GM19463 (cell line): ENCODE measurements at regions not wholly inside any gene's neighbourhood (a gene's known extent, or its start where the extent isn't known, plus 50 kb on each side); places are given as distances from the start of the nearest gene placed in this dataset.
"Not testable (repeated sequence)": the region's sequence is repeated elsewhere in the genome, so short reads cannot be mapped to it uniquely, and the experiment has no call there.

Source experiments
- ATAC-seq: cut with Tn5 transposase; IDR thresholded peaks from one replicate; pipeline ENCODE4 v1.9.1; 2021; ENCODE audit warnings: mild to moderate bottlenecking, moderate library complexity; ENCODE audit not compliant: unreplicated experiment

DNA sequence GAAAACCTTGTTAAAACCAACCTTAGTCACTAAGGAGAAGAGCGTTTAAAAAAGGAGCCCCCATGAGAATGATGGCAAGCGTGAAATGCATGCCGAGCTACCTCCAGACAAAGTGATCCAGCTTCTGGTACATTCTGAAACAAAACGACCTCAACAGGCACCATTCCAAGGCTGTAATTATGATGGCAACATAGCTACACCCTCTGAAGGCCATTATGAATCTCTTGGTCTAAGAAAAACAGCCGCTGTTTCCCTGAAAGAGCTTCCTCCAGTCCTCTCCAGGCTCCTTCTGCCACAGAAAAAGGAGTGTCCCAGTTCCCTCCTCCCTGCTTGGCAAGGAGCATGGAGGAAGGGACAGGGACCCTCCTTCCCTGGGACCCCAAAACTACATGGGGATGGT, 50.0 kb upstream of the ABLIM1 start:
- ATAC-seq = no peak

DNA sequence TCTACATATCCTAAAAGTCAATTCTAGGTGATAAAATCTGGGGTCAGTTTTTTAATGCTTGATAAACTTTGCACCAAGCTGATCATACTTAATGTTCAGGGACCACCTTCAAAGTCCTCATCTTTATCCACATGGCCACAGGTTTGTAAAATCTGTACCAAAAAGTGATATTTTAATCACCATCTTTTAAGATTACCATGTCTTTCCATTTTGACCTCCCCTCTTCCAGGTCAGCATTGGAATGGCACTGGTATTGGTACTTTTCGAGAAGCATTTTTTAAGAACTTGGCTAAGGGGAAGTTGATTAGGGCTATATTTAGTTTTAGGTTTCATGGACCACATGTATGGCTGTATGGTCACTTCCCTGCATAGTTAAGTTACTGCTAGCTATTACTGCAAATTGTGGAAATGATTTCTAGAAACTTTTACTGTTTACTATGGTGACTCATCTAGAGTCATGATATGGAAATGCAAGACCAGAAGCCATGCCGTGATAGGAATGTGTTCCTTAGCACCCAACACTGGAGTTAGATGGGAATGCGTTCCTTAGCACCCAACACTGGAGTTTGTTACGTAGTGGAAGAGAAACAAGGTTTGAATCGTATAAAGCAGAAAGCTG, 50.8 kb upstream of the ABLIM1 start:
- no peak for ATAC-seq

- no peak for ATAC-seq
These were observed 51.9 kb upstream of the ABLIM1 start for GRCh38 chr10:114709984-114710383.

DNA sequence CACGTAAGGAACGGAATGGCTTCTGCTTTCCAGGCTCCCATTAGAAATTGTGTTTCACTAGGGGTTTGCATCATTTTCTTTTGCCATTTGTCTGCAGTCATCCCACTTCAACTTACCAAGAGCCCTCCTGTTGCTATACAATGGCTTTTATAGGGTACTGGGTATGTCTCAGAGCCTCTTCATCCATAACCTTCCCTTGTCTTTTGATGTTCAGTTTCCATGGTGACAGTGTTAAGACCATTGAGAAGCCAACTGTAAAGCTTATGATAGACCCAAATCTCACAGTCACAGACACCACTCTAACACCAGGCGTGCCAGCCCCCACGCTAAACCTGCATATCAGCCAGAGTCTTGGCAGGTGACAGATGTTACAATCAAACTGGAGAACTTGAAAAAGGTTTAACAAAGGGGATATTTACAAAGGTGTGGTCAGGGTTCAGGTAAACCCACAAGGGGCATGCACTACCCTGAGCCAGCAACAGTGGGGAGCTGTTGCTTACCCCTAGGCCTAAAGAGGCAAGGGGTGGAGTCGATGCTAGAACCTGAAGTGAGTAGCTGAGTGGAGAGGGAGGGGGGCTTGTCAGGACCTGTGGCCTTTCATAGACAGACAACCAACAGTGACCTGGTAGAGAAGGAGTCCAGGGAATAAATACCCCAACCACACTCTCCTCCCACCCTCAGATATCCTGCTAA, 53.2 kb upstream of the ABLIM1 start:
- no peak for ATAC-seq

DNA sequence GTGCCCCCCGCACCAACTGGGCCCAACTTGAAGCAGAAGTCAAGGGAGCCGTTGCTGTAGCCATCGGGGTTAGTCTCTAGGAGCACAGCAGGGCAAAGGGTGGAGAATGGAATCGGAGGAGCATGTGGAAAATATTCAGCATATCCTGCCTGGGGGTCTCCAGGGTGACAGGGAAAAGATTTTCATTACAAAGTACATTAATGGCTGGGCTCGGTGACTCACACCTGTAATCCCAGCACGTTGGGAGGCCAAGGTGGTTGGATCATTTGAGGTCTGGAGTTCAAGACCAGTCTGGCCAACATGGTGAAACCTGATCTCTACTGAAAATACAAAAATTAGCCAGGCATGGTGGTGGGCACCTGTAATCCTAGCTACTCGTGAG, 53.8 kb upstream of the ABLIM1 start:
- no peak for ATAC-seq

DNA sequence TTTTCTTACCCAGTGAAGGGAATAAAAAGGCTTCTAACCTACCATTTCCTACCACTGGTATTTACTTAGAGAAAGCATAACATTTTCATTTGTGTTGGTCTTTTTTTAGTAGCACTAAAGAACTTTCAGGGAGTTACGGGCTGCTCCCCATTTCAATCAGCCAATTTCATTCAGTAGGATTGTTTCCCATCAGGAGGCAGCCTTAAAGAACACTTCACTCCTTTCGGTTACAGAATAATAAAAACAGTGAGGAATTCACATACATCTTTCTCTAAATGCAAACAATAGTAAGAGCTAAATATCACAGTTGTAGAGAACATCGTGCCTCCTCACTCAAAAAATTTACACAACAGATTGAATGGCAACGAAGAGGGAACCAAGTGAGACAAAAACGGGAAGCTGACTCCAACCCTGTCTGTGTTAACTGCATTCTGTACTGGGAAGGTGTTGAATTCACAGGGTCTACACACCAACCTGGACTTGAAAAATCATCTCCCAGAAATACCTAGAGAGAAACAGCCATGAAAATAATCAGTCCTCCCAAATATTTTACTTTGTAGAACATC, 55.5 kb upstream of the ABLIM1 start:
- no peak for ATAC-seq

DNA sequence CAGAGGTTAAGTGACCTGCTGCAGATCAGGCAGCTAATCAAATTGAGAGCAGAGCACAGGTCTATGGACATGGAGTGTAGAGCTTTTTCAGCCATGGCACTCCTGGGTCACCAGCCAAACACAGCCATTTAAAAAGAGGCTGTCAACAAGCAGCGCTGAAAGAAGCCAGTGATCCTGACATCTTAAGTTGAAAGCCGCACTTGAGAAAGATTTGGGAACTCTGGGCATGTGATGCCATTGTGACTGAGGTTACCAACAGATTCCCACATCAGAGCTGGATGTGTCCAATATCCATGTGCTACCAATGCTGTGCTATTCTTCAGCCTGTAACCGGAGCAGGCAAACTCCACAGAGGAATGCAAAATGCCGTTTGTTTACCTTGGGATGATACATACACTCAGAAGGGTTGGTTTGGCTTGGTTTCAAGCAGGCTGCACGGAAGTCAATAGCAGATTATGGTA, 56.2 kb upstream of the ABLIM1 start:
- ATAC-seq = no peak

- no peak for ATAC-seq
These were observed 57.1 kb upstream of the ABLIM1 start for GRCh38 chr10:114715171-114715670.

DNA sequence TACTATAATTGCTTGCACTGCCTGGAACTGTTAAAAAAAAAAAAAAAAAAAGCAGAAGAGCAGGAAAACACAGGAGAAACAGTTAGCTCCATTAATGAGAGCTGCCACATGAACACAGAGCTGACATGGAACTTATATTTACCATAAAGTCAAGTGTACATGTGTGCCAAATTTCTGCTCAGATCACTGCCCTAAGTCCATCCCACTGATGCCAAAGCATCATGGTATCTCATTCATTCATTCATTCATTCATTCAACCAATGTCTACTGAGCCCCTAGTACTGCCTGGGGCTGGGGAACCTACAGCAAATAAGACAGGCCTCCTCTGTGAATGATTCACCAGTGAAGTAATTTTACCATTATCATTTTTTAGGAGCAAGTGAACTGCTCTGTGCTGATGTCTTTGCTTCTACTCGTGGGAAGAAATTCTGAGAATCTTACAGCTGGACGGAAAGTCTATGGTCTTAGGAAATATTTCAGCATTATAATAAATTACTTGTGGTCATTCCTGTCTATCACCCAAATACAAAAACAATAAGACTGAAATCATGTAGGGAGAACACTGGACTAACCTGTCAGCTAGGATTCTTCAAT, 58.8 kb upstream of the ABLIM1 start:
- no peak for ATAC-seq

- ATAC-seq = not testable (repeated sequence)
These were observed 59.8 kb upstream of the ABLIM1 start for GRCh38 chr10:114717881-114718280.

DNA sequence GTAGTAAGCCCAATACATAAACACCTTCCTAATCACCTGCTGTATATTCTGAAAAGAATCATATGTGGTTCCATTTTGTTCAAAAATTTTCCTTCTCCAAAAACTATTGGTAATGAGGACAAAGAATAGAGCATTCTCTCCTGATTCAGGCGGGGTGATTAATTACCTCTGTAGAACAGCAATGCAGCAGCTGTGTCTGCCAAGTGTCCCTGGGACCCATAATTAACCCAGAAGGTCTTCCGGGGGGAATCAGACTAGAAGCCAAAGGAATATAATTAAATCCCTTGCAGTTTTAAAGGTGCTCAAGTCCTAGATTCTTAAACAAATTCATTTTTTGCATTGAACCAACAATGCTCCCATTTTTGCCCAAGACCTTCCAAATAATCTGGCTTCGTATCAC, 60.3 kb upstream of the ABLIM1 start:
- ATAC-seq = no peak

GRCh38 chr10:114719311-114719710, 61.2 kb upstream of the ABLIM1 start:
- no peak for ATAC-seq

DNA sequence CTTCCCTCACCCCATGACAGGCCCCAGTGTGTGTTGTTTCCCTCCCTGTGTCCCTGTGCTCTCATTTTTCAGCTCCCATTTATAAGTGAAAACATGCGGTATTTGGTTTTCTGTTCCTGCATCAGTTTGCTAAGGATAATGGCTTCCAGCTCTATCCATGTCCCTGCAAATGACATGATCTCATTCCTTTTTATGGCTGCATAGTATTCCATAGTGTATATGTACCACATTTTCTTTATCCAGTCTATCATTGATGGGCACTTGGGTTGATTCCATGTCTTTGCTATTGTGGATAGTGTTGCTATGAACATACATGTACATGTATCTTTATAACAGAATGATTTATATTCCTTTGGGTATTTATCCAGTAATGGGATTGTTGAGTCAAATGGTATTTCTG, 61.9 kb upstream of the ABLIM1 start:
- ATAC-seq = not testable (repeated sequence)

DNA sequence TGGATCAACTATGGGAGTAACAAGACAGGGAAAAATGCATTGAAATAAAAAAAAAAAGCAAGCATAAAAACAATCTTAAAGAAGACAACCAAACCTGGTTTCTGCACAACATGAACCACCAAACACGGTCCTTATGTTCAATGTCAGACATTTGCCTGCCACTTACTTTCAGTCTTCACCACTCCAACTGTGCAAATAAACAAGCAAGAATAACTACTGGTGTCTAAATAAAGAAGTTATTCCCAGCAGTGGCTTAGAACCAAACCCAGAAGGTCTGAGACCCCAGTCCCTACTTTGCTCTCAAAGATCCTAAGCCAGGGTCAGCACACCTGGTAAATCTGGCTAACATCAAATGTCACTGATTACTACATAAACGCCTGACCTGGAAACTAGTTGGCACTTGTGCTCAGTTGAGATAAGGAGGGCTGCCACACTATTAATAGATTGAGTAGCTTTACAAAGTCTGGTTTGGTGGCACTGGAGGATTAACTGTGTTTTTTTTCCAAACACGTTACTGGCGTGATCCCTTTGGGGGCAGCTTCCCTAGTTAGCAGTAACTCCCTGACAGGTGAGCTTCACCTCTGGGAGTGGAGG, 62.7 kb upstream of the ABLIM1 start:
- ATAC-seq = no peak

- ATAC-seq = not testable (repeated sequence)
These were observed 64.1 kb upstream of the ABLIM1 start for GRCh38 chr10:114722136-114722535.

DNA sequence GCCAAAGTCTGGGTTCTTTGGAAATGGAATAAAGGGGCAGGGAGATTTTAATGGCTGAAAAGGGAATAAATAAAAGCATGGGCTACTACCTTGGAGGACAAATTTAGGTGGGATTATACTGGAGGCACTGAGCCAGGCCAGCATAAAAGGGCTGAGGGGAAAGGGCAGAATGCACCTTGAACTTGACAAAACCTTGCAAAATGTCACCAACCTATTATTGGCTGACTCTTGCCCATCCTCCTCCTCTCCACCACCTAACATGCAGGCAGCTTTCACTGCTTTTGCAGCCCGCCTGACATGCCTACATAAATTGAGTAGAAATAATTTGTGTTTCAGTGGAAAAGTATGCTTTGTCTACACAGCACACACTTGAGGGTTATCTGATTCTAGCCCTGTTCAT, 65.3 kb upstream of the ABLIM1 start:
- ATAC-seq = no peak

DNA sequence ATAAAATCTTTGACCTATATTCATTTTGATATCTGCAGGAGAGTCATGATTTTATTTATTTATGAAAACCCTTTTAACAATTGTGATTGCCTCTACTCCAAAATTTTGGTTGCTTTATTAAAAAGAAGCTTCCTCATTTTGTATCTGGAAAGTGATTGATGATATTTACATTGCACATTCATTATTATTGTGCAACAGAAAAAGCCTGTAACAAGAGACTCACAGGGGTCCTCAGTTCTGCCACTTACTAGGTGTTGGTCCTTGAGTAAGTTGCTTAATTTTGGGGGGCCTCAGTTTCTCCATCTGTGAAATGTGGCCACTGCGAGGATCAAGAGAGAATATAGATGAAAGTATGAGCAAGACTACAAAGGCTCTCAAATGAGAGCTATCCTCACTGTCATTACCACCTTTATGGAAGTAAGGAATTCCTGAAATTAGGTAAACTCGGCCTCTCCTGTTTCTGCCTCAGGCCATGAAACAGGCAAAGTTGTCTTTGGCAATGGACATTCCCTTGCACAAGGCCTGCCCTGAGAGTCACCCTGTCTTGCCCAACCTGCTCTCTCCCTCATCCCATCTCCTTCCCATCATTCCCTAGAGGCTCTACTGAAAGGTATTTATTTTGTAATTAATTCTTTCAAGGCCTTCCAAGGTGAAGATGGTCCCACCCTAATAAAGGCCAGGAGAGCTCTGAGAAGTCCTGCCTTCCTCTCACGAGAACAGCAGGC, 66.1 kb upstream of the ABLIM1 start:
- ATAC-seq = no peak

- no peak for ATAC-seq
These were observed 66.6 kb upstream of the ABLIM1 start for GRCh38 chr10:114724716-114725106.

GRCh38 chr10:114726820-114727271, 68.8 kb upstream of the ABLIM1 start:
- no peak for ATAC-seq

GRCh38 chr10:114728325-114728724, 70.2 kb upstream of the ABLIM1 start:
- no peak for ATAC-seq
